ENCODE measurements at regions not wholly inside any gene's neighbourhood (a gene's known extent, or its start where the extent isn't known, plus 50 kb on each side); places are given as distances from the start of the nearest gene placed in this dataset.

DNA sequence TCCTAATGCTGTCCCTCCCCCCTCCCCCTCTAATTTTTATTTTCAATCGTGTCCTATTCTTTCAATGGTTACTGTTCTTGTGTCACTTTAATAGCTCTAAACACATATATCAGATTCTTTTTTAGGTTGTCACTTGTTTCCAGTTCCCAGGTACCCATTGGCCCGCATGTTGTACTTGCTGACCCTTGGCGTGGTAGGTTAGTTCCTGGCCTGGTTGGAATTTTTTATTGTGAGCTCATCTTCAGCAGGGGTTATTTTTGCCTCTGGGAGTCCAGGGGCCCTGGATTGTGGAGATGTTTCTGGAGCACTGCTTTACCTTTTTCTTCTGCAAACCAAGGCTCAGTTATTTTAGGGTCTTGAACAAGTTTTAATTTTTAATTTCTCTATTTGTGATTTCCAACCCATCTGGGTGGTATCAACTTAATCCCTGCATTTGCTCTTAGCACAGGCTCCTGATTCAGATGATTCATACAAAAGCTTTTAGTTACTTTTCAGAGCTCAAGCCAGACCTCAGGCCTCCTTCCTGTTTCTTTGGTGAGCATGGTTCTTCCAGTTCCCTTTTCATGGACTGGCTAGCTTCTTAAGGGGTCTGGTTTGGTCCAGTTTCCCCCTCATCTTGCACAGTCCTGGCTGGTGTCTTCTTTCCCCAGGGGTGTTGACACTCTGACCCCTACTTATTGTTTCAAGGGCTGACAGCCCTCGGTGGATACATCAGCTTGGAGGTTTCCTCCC, 220.5 kb downstream of the TM9SF2 start:
- in situ Hi-C loops (cut with MboI; ENCODE audit: low sequenced_read_pairs): no loop called here

DNA sequence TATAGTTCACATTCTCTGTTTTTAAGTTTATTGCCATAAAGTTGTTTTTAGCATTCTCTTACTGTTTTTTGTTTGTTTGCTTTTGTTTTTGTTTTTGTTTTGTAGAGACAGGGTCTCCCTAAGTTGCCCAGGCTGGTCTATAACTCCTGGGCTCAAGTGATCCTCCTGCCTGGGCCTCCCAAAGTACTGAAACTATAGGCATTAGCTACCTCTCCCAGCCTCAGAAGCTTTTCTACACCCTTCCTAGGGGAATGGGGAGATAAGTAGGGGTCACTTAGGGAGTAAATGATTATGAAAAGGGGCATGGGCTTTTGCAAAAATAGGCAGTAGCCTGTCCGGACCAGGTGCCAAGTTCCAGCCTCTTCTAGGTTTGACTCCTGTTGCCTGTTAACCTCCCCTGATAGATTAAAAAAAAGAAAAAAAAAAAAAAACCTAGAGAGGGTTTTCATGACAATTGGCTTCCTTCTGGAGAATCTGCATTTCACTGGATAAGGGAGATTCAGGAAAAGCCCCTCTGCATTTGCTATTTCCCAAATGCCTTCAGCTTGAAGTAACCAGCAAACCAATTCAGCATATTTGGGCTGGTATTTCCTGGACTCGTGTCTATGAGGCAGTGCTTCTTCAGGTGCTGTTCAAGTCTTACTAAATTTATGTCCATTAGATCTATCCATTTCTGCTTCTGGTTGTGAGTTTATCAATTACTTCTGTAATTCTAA, 216.8 kb downstream of the TM9SF2 start:
- in situ Hi-C loops (cut with MboI; ENCODE audit: low sequenced_read_pairs): no loop called here

DNA sequence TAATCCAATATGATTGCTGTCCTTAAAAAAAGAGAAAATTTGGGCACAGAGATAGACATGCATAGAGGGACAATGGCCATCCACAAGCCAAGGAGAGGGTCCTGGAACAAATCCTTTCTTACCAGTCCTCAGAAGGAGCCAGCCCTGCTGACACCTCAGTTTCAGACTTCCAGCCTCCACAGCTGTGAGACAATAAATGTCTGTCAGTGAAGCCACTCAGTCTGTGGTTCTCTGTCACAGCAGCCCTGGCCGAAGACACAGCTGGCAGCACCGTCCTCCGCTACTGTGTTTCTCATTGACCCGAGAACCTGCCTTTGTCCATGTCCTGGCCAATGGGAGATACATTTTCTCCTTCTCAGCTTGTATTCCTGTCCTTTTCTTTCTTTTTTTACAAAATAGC, 207.9 kb downstream of the TM9SF2 start:
- in situ Hi-C loops (cut with MboI; ENCODE audit: low sequenced_read_pairs): no loop called here

DNA sequence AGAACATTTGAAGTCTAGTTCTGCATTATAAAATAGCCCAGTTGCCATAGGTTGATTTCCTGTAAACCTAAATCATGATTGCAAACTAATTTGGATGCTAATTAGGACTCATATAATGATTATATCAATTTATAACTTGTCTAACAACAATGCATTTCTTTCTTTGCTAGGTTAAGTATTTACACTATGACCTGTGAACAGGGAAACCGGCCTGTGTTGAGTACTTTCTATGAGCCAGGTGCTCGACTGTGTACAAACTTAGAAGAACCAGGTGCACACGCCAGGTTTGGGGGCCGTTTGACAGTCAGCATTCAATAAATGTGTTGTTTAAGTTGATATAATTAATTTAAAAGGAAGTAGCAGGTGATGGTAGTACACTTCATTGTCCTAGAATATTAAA, 203.1 kb downstream of the TM9SF2 start:
- in situ Hi-C loops (cut with MboI; ENCODE audit: low sequenced_read_pairs): no loop called here

DNA sequence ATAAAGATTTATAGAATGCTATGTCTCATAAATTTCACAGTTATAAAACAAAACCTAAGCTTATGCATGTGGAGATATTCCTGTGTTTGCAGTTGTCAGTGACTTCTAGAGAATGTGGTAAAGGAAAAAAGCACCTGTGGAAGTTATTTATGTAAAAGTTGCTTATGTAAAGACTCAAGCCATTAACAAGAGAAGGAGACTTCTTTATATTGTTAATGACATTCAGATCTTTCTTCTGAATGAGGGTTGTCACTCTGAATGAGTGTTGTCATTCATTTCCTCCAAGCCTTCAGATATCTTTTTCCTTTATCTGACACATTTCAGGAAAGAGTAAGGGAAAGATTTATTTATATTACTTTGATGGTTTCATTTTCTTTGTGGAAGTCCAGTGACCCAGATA, 202.6 kb downstream of the TM9SF2 start:
- in situ Hi-C loops (cut with MboI; ENCODE audit: low sequenced_read_pairs): no loop called here

DNA sequence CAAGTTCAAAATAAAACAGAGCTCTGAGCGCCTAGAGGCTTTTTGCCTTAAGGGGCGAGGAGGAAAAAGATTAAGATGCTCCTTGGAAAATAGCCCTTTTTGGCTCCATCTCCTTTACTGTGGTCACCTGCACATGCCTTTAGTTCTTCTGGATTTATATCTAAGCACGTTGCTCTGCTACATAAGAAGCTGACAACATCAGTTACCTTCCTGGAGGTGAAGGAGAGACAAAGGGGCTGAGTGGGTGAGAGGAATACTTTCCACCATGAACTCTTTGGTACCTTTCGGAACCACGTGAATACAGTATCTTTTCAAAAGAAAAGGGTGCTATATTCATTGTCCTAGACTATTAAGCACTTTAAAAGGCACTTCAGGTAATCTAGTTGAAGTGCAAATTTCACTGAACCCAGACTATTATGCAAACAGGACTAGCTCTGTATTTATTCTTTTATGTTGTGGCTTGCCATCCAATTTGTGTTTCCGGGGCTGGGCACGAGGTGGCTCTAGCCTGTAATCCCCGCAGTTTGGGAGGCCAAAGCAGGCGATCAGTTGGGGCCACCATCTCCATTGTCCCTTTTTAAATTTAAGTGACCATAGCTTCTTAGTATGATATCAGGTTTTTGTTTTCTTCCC, 201.5 kb downstream of the TM9SF2 start:
- in situ Hi-C loops (cut with MboI; ENCODE audit: low sequenced_read_pairs): no loop called here

DNA sequence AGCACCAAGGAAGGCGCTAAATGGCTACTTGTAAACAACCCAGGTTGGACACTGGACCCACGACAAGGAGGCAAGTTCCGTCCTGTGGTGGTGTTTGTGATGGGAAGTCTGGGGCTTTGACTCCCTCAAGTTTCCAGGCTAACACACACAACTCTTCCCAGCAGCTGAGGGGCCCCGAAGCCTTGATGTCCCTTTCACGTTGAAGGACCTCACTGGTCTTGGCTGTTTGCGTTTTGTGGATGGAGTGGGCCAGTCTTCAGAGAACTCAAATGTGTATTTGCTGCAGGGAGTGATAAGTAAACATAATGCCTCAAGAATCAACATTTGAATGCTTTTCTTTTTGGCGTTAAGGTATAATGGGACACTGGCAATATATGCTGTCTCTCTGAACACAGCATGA, 199.2 kb downstream of the TM9SF2 start:
- in situ Hi-C loops (cut with MboI; ENCODE audit: low sequenced_read_pairs): no loop called here

DNA sequence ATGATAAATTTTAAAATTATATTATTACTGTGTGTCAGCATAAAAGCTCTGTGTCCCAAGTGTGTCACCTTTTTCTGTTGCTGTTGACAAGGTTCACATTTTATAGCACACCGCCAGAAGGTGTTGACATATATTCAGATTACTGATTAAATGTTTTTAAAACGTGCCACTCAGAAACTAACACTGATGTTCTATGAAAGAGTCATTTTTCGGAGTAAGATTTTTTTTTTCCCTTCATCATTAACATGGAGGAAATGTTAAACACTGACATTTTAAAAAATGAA, 197.5 kb downstream of the TM9SF2 start:
- in situ Hi-C loops (cut with MboI; ENCODE audit: low sequenced_read_pairs): no loop called here

DNA sequence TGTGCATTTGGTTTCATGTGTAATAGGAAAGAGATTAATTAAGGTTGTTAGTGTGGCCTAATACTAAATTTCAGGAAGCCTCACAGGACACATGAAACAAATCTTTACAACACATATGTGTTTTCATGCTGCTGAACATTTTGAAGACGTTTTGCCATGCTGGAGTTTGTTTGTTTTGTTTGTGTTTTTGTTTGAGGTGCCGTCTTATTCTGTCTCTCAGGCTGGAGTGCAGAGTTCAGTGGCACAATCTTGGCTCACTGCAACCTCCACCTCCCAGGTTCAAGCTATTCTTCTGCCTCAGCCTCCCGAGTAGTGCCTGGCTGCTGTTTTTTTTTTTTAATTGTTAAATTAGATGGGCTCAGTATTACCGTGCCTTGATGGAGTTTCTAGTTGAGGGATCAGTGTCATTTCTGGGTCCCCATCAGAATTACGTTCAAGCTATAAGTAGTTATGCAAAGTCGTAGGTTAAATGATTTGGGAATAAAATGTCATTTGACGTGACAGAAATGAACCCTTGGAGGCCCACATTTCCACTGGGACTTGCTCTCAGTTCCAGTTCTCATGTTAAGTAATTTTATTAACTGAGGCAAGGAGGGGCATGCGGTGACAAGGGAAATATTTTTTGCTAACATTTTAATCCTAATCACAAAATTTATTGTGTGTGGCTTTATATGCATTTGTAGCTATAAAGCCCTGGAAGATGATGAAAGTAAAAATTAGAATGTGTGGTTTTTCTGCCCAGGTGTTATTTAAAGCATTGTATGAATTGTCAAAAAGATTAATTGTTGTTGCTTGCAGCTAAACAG, 196.9 kb downstream of the TM9SF2 start:
- in situ Hi-C loops (cut with MboI; ENCODE audit: low sequenced_read_pairs): no loop called here

DNA sequence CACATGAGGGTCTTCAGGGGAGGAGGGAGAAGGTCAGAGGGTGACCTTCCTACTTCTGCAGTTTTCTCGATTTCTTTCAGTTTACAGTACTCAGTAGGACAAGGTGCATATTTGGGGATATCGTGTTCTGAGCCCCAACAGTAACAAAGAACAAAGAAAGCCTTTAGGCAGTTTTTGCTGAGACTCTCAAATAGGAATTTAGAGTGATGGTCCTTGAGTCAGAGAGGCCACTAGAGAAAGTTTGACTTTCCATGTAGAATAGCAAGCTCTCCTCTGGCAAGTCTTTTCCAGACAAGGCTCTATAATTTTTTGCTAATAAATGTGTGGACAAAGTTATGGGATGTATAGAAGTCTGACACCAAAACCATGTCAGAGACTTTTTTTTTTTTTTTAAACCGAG, 194.6 kb downstream of the TM9SF2 start:
- in situ Hi-C loops (cut with MboI; ENCODE audit: low sequenced_read_pairs): no loop called here

DNA sequence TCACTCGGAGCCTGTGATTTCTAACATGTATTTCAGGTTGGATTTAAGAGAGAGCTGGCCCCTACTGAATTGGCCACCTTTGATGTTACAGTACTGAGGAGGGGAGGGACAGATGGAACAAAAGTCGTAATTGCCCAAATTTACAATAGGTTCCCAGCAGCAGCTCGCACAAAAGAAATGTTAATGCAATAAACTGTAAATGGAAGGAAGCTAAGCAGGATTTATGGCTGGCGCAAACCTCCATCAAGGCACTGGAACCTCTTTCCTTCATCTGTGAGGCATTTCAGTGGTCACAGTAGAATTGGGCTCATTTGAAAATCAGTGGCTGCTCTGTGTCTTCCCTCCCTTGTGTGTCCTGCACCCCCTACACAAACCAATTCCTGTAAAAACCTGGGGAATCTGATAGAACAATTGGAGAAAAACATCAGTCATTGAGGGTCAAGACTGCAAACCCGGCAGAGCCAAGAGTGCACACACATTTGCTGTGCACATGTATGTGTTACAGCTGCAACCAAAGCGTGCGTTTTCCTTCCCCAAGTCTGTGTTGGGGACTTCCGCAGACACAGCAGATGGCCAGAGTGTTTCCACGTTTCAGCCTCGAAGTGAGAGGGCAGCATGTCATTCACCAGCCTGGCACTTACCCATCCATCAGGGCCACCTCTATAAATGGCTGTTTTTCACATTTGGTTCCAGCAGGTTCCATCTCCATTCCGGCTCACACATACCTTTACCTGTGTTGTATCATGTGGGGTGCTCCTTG, 192.8 kb downstream of the TM9SF2 start:
- in situ Hi-C loops (cut with MboI; ENCODE audit: low sequenced_read_pairs): no loop called here

DNA sequence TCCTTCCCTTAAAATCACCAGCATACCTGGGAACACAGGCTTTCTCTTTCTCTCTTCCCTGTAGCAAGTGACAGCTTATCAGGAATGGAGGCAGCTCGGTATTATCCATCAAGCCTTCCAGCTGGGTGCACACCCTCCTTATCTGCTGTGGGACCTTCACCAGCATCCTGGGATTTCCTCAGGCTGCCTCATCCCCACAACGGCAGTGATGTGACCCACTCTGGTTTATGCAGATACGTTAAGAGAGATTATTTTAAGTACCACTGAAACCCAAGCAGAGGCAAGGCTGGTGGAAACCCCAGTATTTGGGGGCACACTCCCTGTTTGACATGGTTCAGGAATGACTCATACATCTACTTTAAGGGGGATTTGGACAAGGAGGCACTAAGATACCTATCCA, 192.1 kb downstream of the TM9SF2 start:
- in situ Hi-C loops (cut with MboI; ENCODE audit: low sequenced_read_pairs): no loop called here

DNA sequence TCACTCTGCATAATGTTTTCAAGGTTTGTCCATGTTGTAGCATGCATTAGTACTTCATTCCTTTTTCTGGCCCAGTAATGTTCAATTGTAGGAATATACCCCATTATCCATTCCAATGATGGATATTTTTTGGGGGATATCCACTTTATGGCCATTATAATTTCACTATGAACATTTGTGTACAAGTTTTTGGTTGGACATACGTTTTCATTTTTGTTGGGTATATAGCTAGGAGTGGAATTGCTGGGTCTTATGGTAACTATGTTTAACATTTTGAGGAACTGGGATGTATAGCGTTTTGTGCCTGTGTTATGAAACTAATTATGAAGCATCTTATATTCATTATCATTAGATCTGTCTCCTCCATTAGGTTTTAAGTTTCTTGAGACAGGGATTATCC, 191.6 kb downstream of the TM9SF2 start:
- in situ Hi-C loops (cut with MboI; ENCODE audit: low sequenced_read_pairs): no loop called here

DNA sequence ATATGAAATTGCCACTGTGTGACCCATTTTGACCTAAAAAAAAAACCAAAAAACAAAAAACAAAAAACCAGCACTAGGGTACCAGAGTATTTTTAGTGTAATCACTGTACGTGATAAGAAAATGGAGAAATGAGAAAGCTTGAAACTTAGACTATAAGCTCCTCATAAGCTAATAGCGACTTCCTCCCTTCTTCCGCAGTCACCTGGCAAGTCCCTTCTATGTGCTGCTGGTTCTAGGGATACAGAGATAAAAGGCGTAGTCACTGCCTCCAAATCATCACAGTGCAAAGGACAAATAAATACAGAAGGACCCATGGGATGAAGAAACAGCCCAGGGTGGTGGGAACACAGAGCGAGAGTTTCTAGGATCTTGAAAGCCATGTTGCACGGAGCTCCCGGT, 190.3 kb downstream of the TM9SF2 start:
- in situ Hi-C loops (cut with MboI; ENCODE audit: low sequenced_read_pairs): no loop called here

DNA sequence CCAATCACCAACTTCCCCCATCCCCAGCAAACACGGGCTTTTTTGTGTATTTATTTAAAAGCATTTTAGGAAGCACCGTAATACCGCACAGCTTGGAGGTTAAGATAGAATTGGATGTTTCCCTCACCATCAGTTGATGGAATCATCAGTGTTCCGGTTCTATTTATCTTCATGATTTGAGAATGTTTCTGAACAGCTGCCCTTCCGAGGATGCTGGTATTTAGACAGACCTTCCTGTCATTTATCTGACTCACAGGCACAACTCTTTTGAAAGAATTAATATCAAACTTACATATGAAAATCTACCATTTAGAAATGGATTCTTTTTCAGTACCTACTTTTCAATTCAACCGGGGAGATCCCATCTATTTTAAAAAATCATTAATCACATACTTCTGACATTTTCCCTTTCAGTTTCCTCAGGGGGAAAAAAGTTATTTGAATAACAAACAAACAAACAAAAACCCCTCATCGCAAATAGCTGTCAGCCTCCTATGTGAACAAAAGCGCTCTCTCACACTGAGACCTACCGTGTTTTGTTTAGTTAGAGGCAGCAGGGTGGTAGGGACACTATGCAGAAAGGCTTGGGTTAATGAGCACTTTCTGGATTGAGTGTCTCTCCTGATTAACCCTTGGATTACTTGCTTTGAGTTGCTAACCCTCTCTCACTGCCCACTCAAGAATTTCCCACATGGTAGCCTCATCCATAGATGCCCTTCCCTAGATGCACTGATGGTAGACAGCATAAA, 189.3 kb downstream of the TM9SF2 start:
- in situ Hi-C loops (cut with MboI; ENCODE audit: low sequenced_read_pairs): no loop called here

DNA sequence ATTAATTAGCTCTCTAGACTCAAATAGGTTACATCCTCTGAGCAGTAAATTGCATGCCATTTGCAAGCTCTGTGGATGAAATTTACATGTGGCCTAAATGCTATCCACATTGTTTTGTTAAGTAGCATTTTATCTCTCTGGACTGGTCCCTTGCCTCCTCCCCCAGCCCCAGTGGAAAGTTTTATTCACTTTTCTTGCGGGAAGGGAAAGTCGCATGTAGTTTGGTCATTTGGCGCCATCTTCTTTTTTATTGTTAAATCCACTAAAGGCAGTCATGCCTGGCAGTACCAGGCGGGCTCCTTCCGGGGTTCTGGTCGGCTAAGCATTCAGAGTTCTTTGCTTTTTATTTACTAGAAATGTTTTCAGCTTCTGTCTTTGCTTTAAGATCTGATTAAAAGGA, 188.7 kb downstream of the TM9SF2 start:
- in situ Hi-C loops (cut with MboI; ENCODE audit: low sequenced_read_pairs): no loop called here

DNA sequence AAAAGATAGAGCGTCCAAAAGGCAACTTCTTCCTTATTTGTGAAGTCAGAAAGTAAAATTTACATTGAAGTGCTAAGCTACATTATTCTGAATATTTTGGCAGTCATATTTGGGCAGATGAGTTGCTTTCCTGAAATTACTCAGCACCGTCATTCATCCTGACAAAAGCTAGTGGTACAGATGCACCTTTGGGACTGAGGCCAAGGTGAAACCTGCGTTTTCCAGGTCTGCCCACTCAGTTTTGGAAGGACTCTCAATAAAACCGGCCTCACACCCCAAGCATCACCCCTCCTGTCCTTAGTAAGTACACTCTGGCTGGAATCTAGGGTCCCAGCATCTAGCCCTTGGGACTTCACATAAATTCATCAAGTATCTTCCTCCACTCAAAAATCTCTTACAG, 187.5 kb downstream of the TM9SF2 start:
- in situ Hi-C loops (cut with MboI; ENCODE audit: low sequenced_read_pairs): no loop called here

DNA sequence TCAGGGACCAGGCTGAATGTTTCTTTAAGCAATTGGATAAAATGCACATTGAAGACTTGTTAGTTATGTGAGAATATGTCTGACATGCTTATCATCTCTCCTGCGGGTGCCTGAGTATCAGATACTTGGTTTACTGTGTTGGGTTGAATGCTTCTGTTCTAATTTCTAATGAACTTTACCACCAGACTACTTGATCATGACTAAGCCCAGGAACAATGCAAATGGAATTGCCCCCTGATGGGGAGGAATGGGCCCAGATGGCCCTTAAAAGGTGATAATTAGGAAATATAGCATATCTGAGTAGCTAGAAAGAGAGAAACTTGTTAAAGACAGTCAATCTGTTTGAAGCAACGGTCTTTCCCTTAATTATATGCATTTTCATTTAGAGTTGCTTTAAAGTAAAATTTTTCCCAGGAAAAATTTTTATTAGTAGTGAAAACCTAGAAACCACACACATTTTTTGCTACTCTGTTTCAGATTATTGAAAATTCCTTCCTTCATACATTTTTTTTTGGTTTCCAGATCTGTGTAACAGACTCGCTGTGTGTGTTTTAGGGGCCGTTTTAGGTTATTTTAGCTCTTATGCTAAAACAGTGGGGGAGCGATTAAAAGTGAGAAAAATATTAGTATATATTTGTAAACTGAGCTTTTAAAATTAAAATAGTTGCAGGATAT, 186.6 kb downstream of the TM9SF2 start:
- in situ Hi-C loops (cut with MboI; ENCODE audit: low sequenced_read_pairs): no loop called here

DNA sequence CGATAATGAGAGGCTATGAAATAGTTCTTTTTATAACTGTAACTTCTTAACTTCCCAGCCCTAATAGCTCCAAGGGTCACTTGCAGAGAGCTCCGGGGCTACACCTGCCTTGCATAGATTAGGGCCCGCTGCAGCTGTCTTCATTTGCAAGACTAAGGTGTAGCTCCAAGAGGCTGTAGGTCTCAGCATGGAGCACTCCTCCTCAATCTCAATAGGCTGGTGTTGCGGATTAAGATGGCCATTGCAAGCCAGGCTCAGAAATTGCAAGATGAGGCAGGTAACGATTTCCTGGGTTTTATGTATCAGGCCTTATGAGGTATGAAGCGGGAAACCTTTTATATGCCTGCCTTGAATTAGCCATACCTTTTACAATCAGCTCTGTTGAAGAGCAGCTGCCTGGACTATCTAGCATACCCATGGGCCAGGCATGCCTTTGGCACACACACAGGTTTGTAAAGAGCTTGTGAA, 185.7 kb downstream of the TM9SF2 start:
- in situ Hi-C loops (cut with MboI; ENCODE audit: low sequenced_read_pairs): no loop called here

DNA sequence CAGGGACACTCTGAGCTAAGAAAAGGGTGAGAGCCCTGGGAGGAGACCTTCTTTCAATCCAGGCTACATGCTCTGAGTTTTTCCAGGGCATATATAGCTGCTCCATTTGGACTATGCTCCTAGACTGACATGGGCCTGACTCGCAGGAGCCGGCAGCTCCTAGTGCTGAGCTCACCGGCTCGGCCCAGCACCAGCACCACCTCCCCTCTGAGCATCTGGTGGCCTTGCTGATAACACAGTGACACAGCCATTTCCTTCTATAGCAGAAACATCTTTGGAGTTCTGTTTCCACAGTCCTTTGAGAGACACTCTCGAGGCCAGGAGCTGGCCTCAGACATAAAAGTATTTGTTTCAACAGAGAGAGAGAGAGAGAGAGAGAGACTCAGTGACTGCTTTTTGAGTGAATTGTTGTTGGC, 184.9 kb downstream of the TM9SF2 start:
- in situ Hi-C loops (cut with MboI; ENCODE audit: low sequenced_read_pairs): no loop called here
